K562 (cell line): ENCODE measurements at regions not wholly inside any gene's neighbourhood (a gene's known extent, or its start where the extent isn't known, plus 50 kb on each side); places are given as distances from the start of the nearest gene placed in this dataset.

Source experiments
- ATAC-seq: fragments of 200-7000 bp; cut with Tn5 transposase; 3 replicates; pipeline ENCODE4 v1.9.1; 2020; ENCODE audit warnings: moderate library complexity
- BruUV-seq: library from RNA; stranded (reverse); fragments of 400-500 nt; replicated peaks from 2 replicates; lab custom pipeline; 2021; lab: Mats Ljungman, UMichigan
- CTCF ChIA-PET: fragments of 300-600 bp; formaldehyde crosslinking; extraction: SDS; loops from one replicate; lab custom pipeline; 2021; ENCODE audit warnings: low intra/inter-chr PET ratio; lab: Yijun Ruan, JAX
- POLR2A ChIA-PET: fragments of 300-600, 350-650 bp; sonication (Branson Sonifier 250); formaldehyde crosslinking; extraction: SDS; loops from one replicate; lab custom pipeline; 2021; ENCODE audit warnings: antibody characterized with exemption, inconsistent platforms; lab: Yijun Ruan, JAX
- DNase-seq, 4 experiments: peaks; one replicate each; pipeline versions ENCODE4 v3.0.0 to v3.0.0-alpha.2; 2011 to 2018; ENCODE audit warnings: low spot score in 3 of 4, mixed read lengths in 3 of 4; ENCODE audit errors: extremely low read depth in 1 of 4
- FAIRE-seq: peaks from 2 replicates; lab custom pipeline; 2011; peaks lifted over from hg19 to GRCh38; lab: Jason Lieb, UNC
- H2AFZ ChIP-seq: 2 replicates; pipeline ENCODE4 v1.6.0; 2011; ENCODE audit warnings: low read depth, low read length, control low read depth, inconsistent platforms
- H3K27ac ChIP-seq: fragments of 200-600 bp; 3 replicates; pipeline ENCODE4 v1.8.0; 2011; ENCODE audit warnings: low read depth, mild to moderate bottlenecking, control low read depth, inconsistent platforms, low read length, moderate library complexity, mixed read lengths; ENCODE audit errors: extremely low read depth
- H3K27me3 ChIP-seq, 2 experiments: fragments of 300-600 bp in 1 of 2; 2 replicates in 1 of 2; 3 replicates in 1 of 2; pipeline versions ENCODE4 v1.6.0 to v1.8.0; 2011; ENCODE audit warnings: inconsistent platforms in 2 of 2, low read length in 2 of 2, mild to moderate bottlenecking in 1 of 2, mixed read lengths in 1 of 2, moderate library complexity in 1 of 2; ENCODE audit not compliant: control insufficient read depth in 2 of 2, insufficient read depth in 2 of 2
- H3K36me3 ChIP-seq: fragments of 300-600 bp; 3 replicates; pipeline ENCODE4 v1.8.0; 2011; ENCODE audit warnings: mild to moderate bottlenecking, low read length, inconsistent platforms; ENCODE audit not compliant: control insufficient read depth, insufficient read depth
- H3K4me1 ChIP-seq, 2 experiments: fragments of 200-600 bp in 1 of 2; replicated peaks in 1 of 2; 2 replicates in 1 of 2; 3 replicates in 1 of 2; pipeline versions ENCODE4 v1.5.1 to v1.8.0; 2011; ENCODE audit warnings: inconsistent platforms in 2 of 2, low read length in 2 of 2, mild to moderate bottlenecking in 1 of 2, mixed read lengths in 1 of 2, moderate library complexity in 1 of 2; ENCODE audit not compliant: control insufficient read depth in 2 of 2, insufficient read depth in 2 of 2
- H3K4me2 ChIP-seq: 2 replicates; pipeline ENCODE4 v1.6.1; 2011; ENCODE audit warnings: low read length, control low read depth, inconsistent platforms, mixed read lengths; ENCODE audit not compliant: insufficient read depth
- H3K4me3 ChIP-seq: fragments of 200-600 bp; sonication (generic), shearing (Covaris generic); 2 replicates; pipeline ENCODE4 v1.5.1; 2016; ENCODE audit warnings: control low read depth, inconsistent platforms
- H3K79me2 ChIP-seq: fragments of 200-600 bp; 3 replicates; pipeline ENCODE4 v1.8.0; 2011; ENCODE audit warnings: low read length, inconsistent platforms; ENCODE audit not compliant: control insufficient read depth, insufficient read depth
- H3K9ac ChIP-seq, 2 experiments: 2 replicates each; pipeline versions ENCODE4 v1.6.0 to v1.6.1; 2011; ENCODE audit warnings: low read depth in 2 of 2, low read length in 2 of 2, control low read depth in 1 of 2, inconsistent platforms in 1 of 2, mild to moderate bottlenecking in 1 of 2, mixed read lengths in 1 of 2; ENCODE audit not compliant: insufficient read depth in 1 of 2
- H3K9me1 ChIP-seq: one replicate; pipeline ENCODE4 v1.6.0; 2011; ENCODE audit warnings: inconsistent platforms, mild to moderate bottlenecking, low read length, moderate library complexity; ENCODE audit not compliant: control insufficient read depth, insufficient read depth
- H3K9me3 ChIP-seq: replicated peaks from 2 replicates; pipeline ENCODE4 v1.5.1; 2011; ENCODE audit warnings: low read depth, low read length, inconsistent platforms; ENCODE audit not compliant: control insufficient read depth, insufficient read depth
- H4K20me1 ChIP-seq: replicated peaks from 2 replicates; pipeline ENCODE4 v1.6.1; 2011; ENCODE audit warnings: low read length, inconsistent platforms, mixed read lengths; ENCODE audit not compliant: control insufficient read depth, insufficient read depth
- HDAC1 ChIP-seq, 2 experiments: fragments of 450-650 bp; IDR thresholded peaks; 2 replicates each; pipeline ENCODE4 v1.6.1; 2016 to 2017; ENCODE audit warnings: inconsistent platforms in 1 of 2, mild to moderate bottlenecking in 1 of 2, moderate library complexity in 1 of 2
- JUNB ChIP-seq: fragments of 450-650 bp; formaldehyde crosslinking; conservative IDR thresholded peaks from 2 replicates; pipeline ENCODE4 v1.4.0; 2020; ENCODE audit warnings: mild to moderate bottlenecking
- KLF10 ChIP-seq: fragments of 250-450 bp; sonication (Bioruptor Pico); IDR thresholded peaks from 2 replicates; pipeline ENCODE4 v1.6.1; 2021; ENCODE audit warnings: matching md5 sums
- MCM7 ChIP-seq, 2 experiments: fragments of 450-650 bp; IDR thresholded peaks; 2 replicates each; pipeline ENCODE4 v1.6.1; 2016 to 2018
- MYC ChIP-seq, 2 experiments: fragments of 250-450 bp in 1 of 2; sonication (Bioruptor Pico) in 1 of 2; IDR thresholded peaks; 2 replicates each; pipeline versions ENCODE4 v1.5.1 to v1.6.1; 2012 to 2021; ENCODE audit warnings: low read depth in 2 of 2, borderline replicate concordance in 1 of 2, improper control_type of control experiment in 1 of 2, low read length in 1 of 2, mild to moderate bottlenecking in 1 of 2, moderate library complexity in 1 of 2
- NCOA4 ChIP-seq: fragments of 450-650 bp; IDR thresholded peaks from 2 replicates; pipeline ENCODE4 v1.6.1; 2018; ENCODE audit warnings: mild to moderate bottlenecking; ENCODE audit not compliant: partially characterized antibody
- POU5F1 ChIP-seq: fragments of 150-350 bp; IDR thresholded peaks from 2 replicates; pipeline ENCODE4 v1.6.1; 2014; ENCODE audit warnings: borderline replicate concordance, low read length, low read depth, mild to moderate bottlenecking; ENCODE audit not compliant: partially characterized antibody
- PPARD ChIP-seq: fragments of 250-450 bp; sonication (Bioruptor Pico); IDR thresholded peaks from 2 replicates; pipeline ENCODE4 v1.8.0; 2022; ENCODE audit warnings: inconsistent platforms, mild to moderate bottlenecking, moderate library complexity
- RBM15 ChIP-seq: fragments of 200-400 bp; formaldehyde crosslinking; IDR thresholded peaks from 2 replicates; pipeline ENCODE4 v1.6.1; 2018; ENCODE audit warnings: mild to moderate bottlenecking, low read length, moderate library complexity; ENCODE audit not compliant: insufficient read depth
- RHOXF2B ChIP-seq: fragments of 250-450 bp; sonication (Bioruptor Pico); conservative IDR thresholded peaks from 2 replicates; pipeline ENCODE4 v1.5.1; 2021
- TBL1XR1 ChIP-seq, 2 experiments: IDR thresholded peaks; 2 replicates each; pipeline ENCODE4 v1.6.1; 2012; ENCODE audit warnings: improper control_type of control experiment in 2 of 2, low read length in 2 of 2, mild to moderate bottlenecking in 1 of 2
- ZC3H4 ChIP-seq: sonication (generic); formaldehyde crosslinking; IDR thresholded peaks from 2 replicates; pipeline ENCODE4 v1.9.0; 2021; ENCODE audit warnings: missing genetic modification reagents, borderline replicate concordance
- WGBS: fragments of 100-300 bp; shearing (Covaris generic); methylation state at CpG from one replicate; pipeline ENCODE4 v1.1.6; 2016; ENCODE audit warnings: low coverage, mixed read lengths; ENCODE audit not compliant: insufficient coverage; ENCODE audit errors: missing lambda C conversion rate; 5-methylcytosine and 5-hydroxymethylcytosine counted together
- in situ Hi-C: fragments of 300-500 bp; cut with MboI; formaldehyde crosslinking; loops from 4 replicates; pipeline ENCODE4 v1.15.0; 2018; ENCODE audit warnings: inconsistent platforms, mixed read lengths
- intact Hi-C: fragments of 100-400 bp; cut with micrococcal nuclease; formaldehyde crosslinking; loops from 2 replicates; pipeline ENCODE4 v1.14.2; 2022
- TF ChIP-seq, protein P1 (sequence below): fragments of 450-650 bp; IDR thresholded peaks from 2 replicates; pipeline ENCODE4 v1.6.1; 2016; ENCODE audit warnings: mild to moderate bottlenecking
- TF ChIP-seq, protein P2 (sequence below), 2 experiments: IDR thresholded peaks; 2 replicates each; pipeline ENCODE4 v1.6.1; 2011; ENCODE audit warnings: borderline replicate concordance in 1 of 2, control low read depth in 1 of 2, low read depth in 1 of 2, low read length in 1 of 2, mild to moderate bottlenecking in 1 of 2, mixed read lengths in 1 of 2, moderate library complexity in 1 of 2; ENCODE audit not compliant: insufficient read depth in 1 of 2, insufficient read length in 1 of 2, poor library complexity in 1 of 2, severe bottlenecking in 1 of 2; ENCODE audit errors: extremely low read depth in 1 of 2
- TF ChIP-seq, protein P3 (sequence below): IDR thresholded peaks from 2 replicates; pipeline ENCODE4 v1.6.1; 2016; ENCODE audit warnings: missing genetic modification characterization, missing compliant biosample characterization

DNA sequence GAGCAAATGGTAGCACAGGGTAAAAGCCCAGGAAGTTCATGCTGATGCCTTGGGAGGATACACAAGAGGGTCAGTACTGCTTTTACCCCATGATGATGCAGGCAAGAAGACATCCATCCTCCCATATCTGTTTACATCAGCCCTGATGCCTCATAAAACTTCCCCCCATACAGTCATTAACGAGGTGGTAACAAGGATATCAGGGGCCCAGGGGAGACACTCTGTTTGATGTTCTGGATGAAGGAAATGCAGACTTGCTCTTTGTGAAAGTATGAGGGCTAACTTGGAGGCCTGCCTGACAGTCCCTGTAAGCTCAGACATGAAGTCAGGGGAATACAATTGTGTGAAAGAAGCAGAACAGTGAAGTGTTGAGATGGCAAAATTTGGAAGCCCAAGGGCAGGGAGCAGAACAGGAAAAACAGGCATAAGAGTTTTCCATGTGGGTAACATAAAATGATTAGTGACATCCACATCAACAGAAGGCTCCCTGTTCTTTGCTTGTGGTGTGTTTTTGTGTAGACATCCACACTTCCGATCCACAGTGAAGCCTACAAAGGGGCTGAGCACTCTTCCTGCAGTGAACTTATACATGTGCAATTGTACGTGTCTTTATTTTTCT lies 813.4 kb downstream of the MAFB start:
- in situ Hi-C loops: no loop called here
- H3K4me3 ChIP-seq: no peak overlapping the region
- no peak for FAIRE-seq

More for the DNA sequence above, 813.4 kb downstream of the MAFB start:
- no peaks in the 10 kb centered on the region for H3K27me3 ChIP-seq
- no peaks in the 10 kb centered on the region for H3K36me3 ChIP-seq
- ATAC-seq: no peak
- intact Hi-C loops: no loop called here
- no TSS peak for BruUV-seq
- DNase-seq: no peak
- H3K4me2 ChIP-seq: no peak overlapping the region
- no peaks in the 10 kb centered on the region for H3K9me1 ChIP-seq
- H3K9me3 ChIP-seq: no peaks in the 10 kb centered on the region
- ChIA-PET POLR2A (no interaction called here), CTCF (no interaction called here)
- no peak overlapping the region for H2AFZ ChIP-seq
- no peak overlapping the region for H3K27ac ChIP-seq
- no peaks in the 10 kb centered on the region for H3K79me2 ChIP-seq
- H3K9ac ChIP-seq: no peak overlapping the region
- TF ChIP-seq ZC3H4: no peak
- no peak for TF ChIP-seq PPARD (CRISPR knock-in tag)
- TF ChIP-seq RHOXF2B (CRISPR knock-in tag): no peak
- TF ChIP-seq JUNB (CRISPR knock-in tag): no peak
- TF ChIP-seq, protein P1, sequence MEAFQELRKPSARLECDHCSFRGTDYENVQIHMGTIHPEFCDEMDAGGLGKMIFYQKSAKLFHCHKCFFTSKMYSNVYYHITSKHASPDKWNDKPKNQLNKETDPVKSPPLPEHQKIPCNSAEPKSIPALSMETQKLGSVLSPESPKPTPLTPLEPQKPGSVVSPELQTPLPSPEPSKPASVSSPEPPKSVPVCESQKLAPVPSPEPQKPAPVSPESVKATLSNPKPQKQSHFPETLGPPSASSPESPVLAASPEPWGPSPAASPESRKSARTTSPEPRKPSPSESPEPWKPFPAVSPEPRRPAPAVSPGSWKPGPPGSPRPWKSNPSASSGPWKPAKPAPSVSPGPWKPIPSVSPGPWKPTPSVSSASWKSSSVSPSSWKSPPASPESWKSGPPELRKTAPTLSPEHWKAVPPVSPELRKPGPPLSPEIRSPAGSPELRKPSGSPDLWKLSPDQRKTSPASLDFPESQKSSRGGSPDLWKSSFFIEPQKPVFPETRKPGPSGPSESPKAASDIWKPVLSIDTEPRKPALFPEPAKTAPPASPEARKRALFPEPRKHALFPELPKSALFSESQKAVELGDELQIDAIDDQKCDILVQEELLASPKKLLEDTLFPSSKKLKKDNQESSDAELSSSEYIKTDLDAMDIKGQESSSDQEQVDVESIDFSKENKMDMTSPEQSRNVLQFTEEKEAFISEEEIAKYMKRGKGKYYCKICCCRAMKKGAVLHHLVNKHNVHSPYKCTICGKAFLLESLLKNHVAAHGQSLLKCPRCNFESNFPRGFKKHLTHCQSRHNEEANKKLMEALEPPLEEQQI: no peak
- TF ChIP-seq, protein P2, sequence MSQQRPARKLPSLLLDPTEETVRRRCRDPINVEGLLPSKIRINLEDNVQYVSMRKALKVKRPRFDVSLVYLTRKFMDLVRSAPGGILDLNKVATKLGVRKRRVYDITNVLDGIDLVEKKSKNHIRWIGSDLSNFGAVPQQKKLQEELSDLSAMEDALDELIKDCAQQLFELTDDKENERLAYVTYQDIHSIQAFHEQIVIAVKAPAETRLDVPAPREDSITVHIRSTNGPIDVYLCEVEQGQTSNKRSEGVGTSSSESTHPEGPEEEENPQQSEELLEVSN (IDR thresholded peaks at IDR 0.05; ENCODE audit: borderline replicate concordance in 1 of 2, extremely low read depth in 1 of 2, insufficient read depth in 1 of 2, insufficient read length in 1 of 2, low read depth in 1 of 2, low read length in 1 of 2, poor library complexity in 1 of 2, severe bottlenecking in 1 of 2): no peak
- TF ChIP-seq RBM15: no peak
- TF ChIP-seq, protein P3, sequence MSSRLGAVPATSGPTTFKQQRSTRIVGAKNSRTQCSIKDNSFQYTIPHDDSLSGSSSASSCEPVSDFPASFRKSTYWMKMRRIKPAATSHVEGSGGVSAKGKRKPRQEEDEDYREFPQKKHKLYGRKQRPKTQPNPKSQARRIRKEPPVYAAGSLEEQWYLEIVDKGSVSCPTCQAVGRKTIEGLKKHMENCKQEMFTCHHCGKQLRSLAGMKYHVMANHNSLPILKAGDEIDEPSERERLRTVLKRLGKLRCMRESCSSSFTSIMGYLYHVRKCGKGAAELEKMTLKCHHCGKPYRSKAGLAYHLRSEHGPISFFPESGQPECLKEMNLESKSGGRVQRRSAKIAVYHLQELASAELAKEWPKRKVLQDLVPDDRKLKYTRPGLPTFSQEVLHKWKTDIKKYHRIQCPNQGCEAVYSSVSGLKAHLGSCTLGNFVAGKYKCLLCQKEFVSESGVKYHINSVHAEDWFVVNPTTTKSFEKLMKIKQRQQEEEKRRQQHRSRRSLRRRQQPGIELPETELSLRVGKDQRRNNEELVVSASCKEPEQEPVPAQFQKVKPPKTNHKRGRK (tag): no peak
- no peak for TF ChIP-seq HDAC1 (IDR thresholded peaks at IDR 0.05)
- TF ChIP-seq MYC (IDR thresholded peaks at IDR 0.05; ENCODE audit: low read depth, low read length): no peak
- no peak for TF ChIP-seq MYC (CRISPR knock-in tag; IDR thresholded peaks at IDR 0.05; ENCODE audit: borderline replicate concordance, low read depth)
- no peak for TF ChIP-seq KLF10
- no peak for TF ChIP-seq NCOA4
- no peak for TF ChIP-seq POU5F1
- TF ChIP-seq MCM7 (IDR thresholded peaks at IDR 0.05): no peak
- no peak for TF ChIP-seq TBL1XR1 (IDR thresholded peaks at IDR 0.05; ENCODE audit: low read length in 2 of 2)
- no peaks in the 10 kb centered on the region for H4K20me1 ChIP-seq
- H3K4me1 ChIP-seq: no peaks in the 10 kb centered on the region
- WGBS: 4% methylated on average over 3 of the region's 3 CpGs
